H54 (cell line): ENCODE measurements at regions not wholly inside any gene's neighbourhood (a gene's known extent, or its start where the extent isn't known, plus 50 kb on each side); places are given as distances from the start of the nearest gene placed in this dataset.

Experiments
- DNase-seq: peaks from one replicate; pipeline ENCODE4 v3.0.0; 2011; ENCODE audit warnings: low spot score, mixed read lengths; ENCODE audit not compliant: insufficient read length
- FAIRE-seq: peaks from 3 replicates; lab custom pipeline; 2011; peaks lifted over from hg19 to GRCh38; lab: Jason Lieb, UNC
- POLR2A ChIP-seq: IDR thresholded peaks from 2 replicates; pipeline ENCODE4 v1.6.1; 2011; ENCODE audit warnings: low read depth, mild to moderate bottlenecking, low read length

- FAIRE-seq (no peak), DNase-seq (no peak)
- no peak for TF ChIP-seq POLR2A
Observed at GRCh38 chr11:106594751-106595351, 423.4 kb downstream of the GUCY1A2 start.

- FAIRE-seq (no peak), DNase-seq (no peak)
- TF ChIP-seq POLR2A = no peak
Observed at GRCh38 chr11:106601684-106602297, 416.5 kb downstream of the GUCY1A2 start.

GRCh38 chr11:106608677-106609076, 409.6 kb downstream of the GUCY1A2 start:
- FAIRE-seq (no peak), DNase-seq (no peak)
- no peak for TF ChIP-seq POLR2A

GRCh38 chr11:106614262-106614661, 404.0 kb downstream of the GUCY1A2 start:
- DNase-seq = no peak
- TF ChIP-seq POLR2A = no peak
- FAIRE-seq = no peak

GRCh38 chr11:106619320-106619990, 398.8 kb downstream of the GUCY1A2 start:
- DNase-seq = no peak
- no peak for TF ChIP-seq POLR2A
- FAIRE-seq = no peak

GRCh38 chr11:106621484-106621883, 396.8 kb downstream of the GUCY1A2 start:
- no peak for TF ChIP-seq POLR2A
- DNase-seq = no peak

More at GRCh38 chr11:106621484-106621883, 396.8 kb downstream of the GUCY1A2 start:
- FAIRE-seq = no peak
